GM21423 (cell line): ENCODE measurements at regions not wholly inside any gene's neighbourhood (a gene's known extent, or its start where the extent isn't known, plus 50 kb on each side); places are given as distances from the start of the nearest gene placed in this dataset.
A peak's percentile ranks its signal among the peaks of the same experiment; 100 is the strongest.
"Not testable (repeated sequence)": the region's sequence is repeated elsewhere in the genome, so short reads cannot be mapped to it uniquely, and the experiment has no call there.

Source experiments
- ATAC-seq: cut with Tn5 transposase; IDR thresholded peaks from one replicate; pipeline ENCODE4 v1.9.1; 2021; ENCODE audit warnings: mild to moderate bottlenecking, moderate library complexity; ENCODE audit not compliant: unreplicated experiment

- ATAC-seq: no peak
Measured at GRCh38 chr13:44784708-44785080, 204.6 kb downstream of the NUFIP1 start.

GRCh38 chr13:44783994-44784707 lies 205.1 kb downstream of the NUFIP1 start:
- no peak for ATAC-seq

- ATAC-seq: no peak
Measured at GRCh38 chr13:44780591-44781280, 204.6 kb upstream of the TSC22D1 start.

GRCh38 chr13:44778761-44779484 lies 202.8 kb upstream of the TSC22D1 start:
- no peak for ATAC-seq

GRCh38 chr13:44775290-44775689 lies 199.2 kb upstream of the TSC22D1 start:
- ATAC-seq: not testable (repeated sequence)

- no peak for ATAC-seq
Measured at GRCh38 chr13:44770951-44771350, 194.8 kb upstream of the TSC22D1 start.

GRCh38 chr13:44769686-44770085 lies 193.6 kb upstream of the TSC22D1 start:
- no peak for ATAC-seq

- ATAC-seq: no peak
Measured at GRCh38 chr13:44768775-44769581, 192.8 kb upstream of the TSC22D1 start.

GRCh38 chr13:44768239-44768638 lies 192.1 kb upstream of the TSC22D1 start:
- peak; percentile 76 for ATAC-seq

- ATAC-seq: no peak
Measured at GRCh38 chr13:44765001-44765471, 188.9 kb upstream of the TSC22D1 start.

- no peak for ATAC-seq
Measured at GRCh38 chr13:44764302-44764692, 188.2 kb upstream of the TSC22D1 start.

GRCh38 chr13:44763615-44764301 lies 187.6 kb upstream of the TSC22D1 start:
- no peak for ATAC-seq

GRCh38 chr13:44762911-44763310 lies 186.8 kb upstream of the TSC22D1 start:
- no peak for ATAC-seq

GRCh38 chr13:44760434-44760833 lies 184.3 kb upstream of the TSC22D1 start:
- ATAC-seq: no peak

GRCh38 chr13:44759384-44760360 lies 183.5 kb upstream of the TSC22D1 start:
- ATAC-seq: no peak

- ATAC-seq: no peak
Measured at GRCh38 chr13:44758630-44759383, 182.7 kb upstream of the TSC22D1 start.

- ATAC-seq: no peak
Measured at GRCh38 chr13:44757671-44758070, 181.5 kb upstream of the TSC22D1 start.

- ATAC-seq: no peak
Measured at GRCh38 chr13:44756276-44756810, 180.2 kb upstream of the TSC22D1 start.
